ENCODE measurements at regions not wholly inside any gene's neighbourhood (a gene's known extent, or its start where the extent isn't known, plus 50 kb on each side); places are given as distances from the start of the nearest gene placed in this dataset.
"Not testable (repeated sequence)": the region's sequence is repeated elsewhere in the genome, so short reads cannot be mapped to it uniquely, and the experiment has no call there.

GRCh38 chr7:50898604-50899477 is 116.1 kb upstream of the GRB10 start:
- not testable (repeated sequence) for TF ChIP-seq CTCF, POLR2AphosphoS5, EP300 (IDR thresholded peaks at IDR 0.05)
